ENCODE measurements at regions not wholly inside any gene's neighbourhood (a gene's known extent, or its start where the extent isn't known, plus 50 kb on each side); places are given as distances from the start of the nearest gene placed in this dataset.
"Not testable (repeated sequence)": the region's sequence is repeated elsewhere in the genome, so short reads cannot be mapped to it uniquely, and the experiment has no call there.

- DNase-seq (ENCODE audit: low spot score); H3K36me3 Mint-ChIP-seq (ENCODE audit: low read depth); H3K4me3 Mint-ChIP-seq (ENCODE audit: low read depth); H3K27ac Mint-ChIP-seq; intact Hi-C loops (cut with micrococcal nuclease); H3K9me3 Mint-ChIP-seq: not testable (repeated sequence)
- H3K27me3 Mint-ChIP-seq (ENCODE audit: low read depth) = peaks cover 58% of the 10 kb centered on the region
- H3K4me1 Mint-ChIP-seq (ENCODE audit: low read depth) = peaks cover 32% of the 10 kb centered on the region
These were observed 658.9 kb downstream of the TMEM121 start for GRCh38 chr14:106185174-106185836.

- Mint-ChIP-seq H3K4me1 (ENCODE audit: low read depth) (peaks cover 31% of the 10 kb centered on the region), H3K4me3 (ENCODE audit: low read depth) (no peak overlapping the region), H3K36me3 (ENCODE audit: low read depth) (no peaks in the 10 kb centered on the region), H3K27me3 (ENCODE audit: low read depth) (peaks cover 55% of the 10 kb centered on the region), H3K9me3 (no peaks in the 10 kb centered on the region), H3K27ac (no peak overlapping the region)
- intact Hi-C loops (cut with micrococcal nuclease) = no loop called here
- DNase-seq (ENCODE audit: low spot score) = peak; percentile 48
These were observed 659.5 kb downstream of the TMEM121 start for GRCh38 chr14:106185837-106186233.

GRCh38 chr14:106187216-106187615 is 660.8 kb downstream of the TMEM121 start:
- Mint-ChIP-seq H3K4me1 (ENCODE audit: low read depth) (peaks cover 28% of the 10 kb centered on the region), H3K4me3 (ENCODE audit: low read depth) (no peak overlapping the region), H3K27ac (no peak overlapping the region), H3K9me3 (no peaks in the 10 kb centered on the region), H3K27me3 (ENCODE audit: low read depth) (peaks cover 55% of the 10 kb centered on the region), H3K36me3 (ENCODE audit: low read depth) (no peaks in the 10 kb centered on the region)
- DNase-seq (ENCODE audit: low spot score) = no peak
- intact Hi-C loops (cut with micrococcal nuclease) = no loop called here

GRCh38 chr14:106192701-106193100 is 666.3 kb downstream of the TMEM121 start:
- H3K36me3 Mint-ChIP-seq (ENCODE audit: low read depth); H3K4me3 Mint-ChIP-seq (ENCODE audit: low read depth); intact Hi-C loops (cut with micrococcal nuclease); H3K9me3 Mint-ChIP-seq; H3K27ac Mint-ChIP-seq; DNase-seq (ENCODE audit: low spot score): not testable (repeated sequence)
- Mint-ChIP-seq H3K4me1 (ENCODE audit: low read depth) (peaks cover 13% of the 10 kb centered on the region), H3K27me3 (ENCODE audit: low read depth) (peaks cover 45% of the 10 kb centered on the region)

- H3K36me3 Mint-ChIP-seq (ENCODE audit: low read depth); H3K27ac Mint-ChIP-seq; H3K4me3 Mint-ChIP-seq (ENCODE audit: low read depth); intact Hi-C loops (cut with micrococcal nuclease); H3K9me3 Mint-ChIP-seq: not testable (repeated sequence)
- peaks cover 47% of the 10 kb centered on the region for H3K27me3 Mint-ChIP-seq (ENCODE audit: low read depth)
- peak; percentile 49 for DNase-seq (ENCODE audit: low spot score)
- H3K4me1 Mint-ChIP-seq (ENCODE audit: low read depth) = peaks cover 24% of the 10 kb centered on the region
These were observed 670.1 kb downstream of the TMEM121 start for GRCh38 chr14:106196459-106196858.

- H3K27ac Mint-ChIP-seq; H3K4me3 Mint-ChIP-seq (ENCODE audit: low read depth); H3K36me3 Mint-ChIP-seq (ENCODE audit: low read depth); DNase-seq (ENCODE audit: low spot score); H3K9me3 Mint-ChIP-seq; intact Hi-C loops (cut with micrococcal nuclease): not testable (repeated sequence)
- peaks cover 44% of the 10 kb centered on the region for H3K27me3 Mint-ChIP-seq (ENCODE audit: low read depth)
- H3K4me1 Mint-ChIP-seq (ENCODE audit: low read depth) = peaks cover 24% of the 10 kb centered on the region
These were observed 670.9 kb downstream of the TMEM121 start for GRCh38 chr14:106197264-106197663.

- no peak for DNase-seq (ENCODE audit: low spot score)
- Mint-ChIP-seq H3K27ac (no peak overlapping the region), H3K9me3 (no peaks in the 10 kb centered on the region), H3K27me3 (ENCODE audit: low read depth) (peaks cover 47% of the 10 kb centered on the region), H3K4me1 (ENCODE audit: low read depth) (peaks cover 16% of the 10 kb centered on the region), H3K4me3 (ENCODE audit: low read depth) (no peak overlapping the region), H3K36me3 (ENCODE audit: low read depth) (no peaks in the 10 kb centered on the region)
- intact Hi-C loops (cut with micrococcal nuclease) = no loop called here
These were observed 672.7 kb downstream of the TMEM121 start for GRCh38 chr14:106199097-106199496.

GRCh38 chr14:106200541-106201315 is 674.3 kb downstream of the TMEM121 start:
- H3K4me1 Mint-ChIP-seq (ENCODE audit: low read depth) = peaks cover 16% of the 10 kb centered on the region

GRCh38 chr14:106201376-106201775 is 675.0 kb downstream of the TMEM121 start:
- H3K4me3 Mint-ChIP-seq (ENCODE audit: low read depth) = no peak overlapping the region
- no peaks in the 10 kb centered on the region for H3K9me3 Mint-ChIP-seq
- DNase-seq (ENCODE audit: low spot score) = no peak
- no peaks in the 10 kb centered on the region for H3K36me3 Mint-ChIP-seq (ENCODE audit: low read depth)
- intact Hi-C loops (cut with micrococcal nuclease) = no loop called here
- peaks cover 44% of the 10 kb centered on the region for H3K27me3 Mint-ChIP-seq (ENCODE audit: low read depth)
- peaks cover 13% of the 10 kb centered on the region for H3K4me1 Mint-ChIP-seq (ENCODE audit: low read depth)
- H3K27ac Mint-ChIP-seq = no peak overlapping the region

More at GRCh38 chr14:106200541-106201315, 674.3 kb downstream of the TMEM121 start:
- intact Hi-C loops (cut with micrococcal nuclease) = no loop called here
- Mint-ChIP-seq H3K36me3 (ENCODE audit: low read depth) (no peaks in the 10 kb centered on the region), H3K27me3 (ENCODE audit: low read depth) (peaks cover 41% of the 10 kb centered on the region), H3K27ac (no peak overlapping the region), H3K9me3 (no peaks in the 10 kb centered on the region), H3K4me3 (ENCODE audit: low read depth) (no peak overlapping the region)
- peak; percentile 13 for DNase-seq (ENCODE audit: low spot score)

GRCh38 chr14:106203438-106203837 is 677.1 kb downstream of the TMEM121 start:
- Mint-ChIP-seq H3K4me3 (ENCODE audit: low read depth) (no peak overlapping the region), H3K9me3 (no peaks in the 10 kb centered on the region), H3K27me3 (ENCODE audit: low read depth) (peaks cover 51% of the 10 kb centered on the region), H3K4me1 (ENCODE audit: low read depth) (peaks cover 11% of the 10 kb centered on the region), H3K27ac (no peak overlapping the region), H3K36me3 (ENCODE audit: low read depth) (no peaks in the 10 kb centered on the region)
- DNase-seq (ENCODE audit: low spot score) = no peak
- intact Hi-C loops (cut with micrococcal nuclease) = no loop called here

- no peak overlapping the region for H3K4me3 Mint-ChIP-seq (ENCODE audit: low read depth)
- no peak for DNase-seq (ENCODE audit: low spot score)
- peaks cover 11% of the 10 kb centered on the region for H3K4me1 Mint-ChIP-seq (ENCODE audit: low read depth)
- peaks cover 53% of the 10 kb centered on the region for H3K27me3 Mint-ChIP-seq (ENCODE audit: low read depth)
- H3K9me3 Mint-ChIP-seq = no peaks in the 10 kb centered on the region
- H3K27ac Mint-ChIP-seq = no peak overlapping the region
- intact Hi-C loops (cut with micrococcal nuclease) = no loop called here
- H3K36me3 Mint-ChIP-seq (ENCODE audit: low read depth) = no peaks in the 10 kb centered on the region
These were observed 677.7 kb downstream of the TMEM121 start for GRCh38 chr14:106204063-106204462.

- Mint-ChIP-seq H3K4me1 (ENCODE audit: low read depth) (no peaks in the 10 kb centered on the region), H3K27me3 (ENCODE audit: low read depth) (peaks cover 36% of the 10 kb centered on the region), H3K9me3 (no peaks in the 10 kb centered on the region), H3K4me3 (ENCODE audit: low read depth) (no peak overlapping the region), H3K27ac (no peak overlapping the region), H3K36me3 (ENCODE audit: low read depth) (no peaks in the 10 kb centered on the region)
- intact Hi-C loops (cut with micrococcal nuclease) = no loop called here
- no peak for DNase-seq (ENCODE audit: low spot score)
These were observed 680.9 kb downstream of the TMEM121 start for GRCh38 chr14:106207316-106207715.

- intact Hi-C loops (cut with micrococcal nuclease) = no loop called here
- peaks cover 34% of the 10 kb centered on the region for H3K27me3 Mint-ChIP-seq (ENCODE audit: low read depth)
These were observed 682.4 kb downstream of the TMEM121 start for GRCh38 chr14:106208794-106209193.

More at GRCh38 chr14:106208794-106209193, 682.4 kb downstream of the TMEM121 start:
- H3K36me3 Mint-ChIP-seq (ENCODE audit: low read depth) = no peaks in the 10 kb centered on the region
- no peak overlapping the region for H3K27ac Mint-ChIP-seq
- DNase-seq (ENCODE audit: low spot score) = no peak
- no peaks in the 10 kb centered on the region for H3K9me3 Mint-ChIP-seq
- no peak overlapping the region for H3K4me3 Mint-ChIP-seq (ENCODE audit: low read depth)
- H3K4me1 Mint-ChIP-seq (ENCODE audit: low read depth) = no peaks in the 10 kb centered on the region

Measured in activated T-helper 2 cell treated with anti-CD3 and anti-CD28 coated beads, Interferon-gamma antibody, Interleukin-2, Interleukin-4, amounts not matched to agents 10 μg/mL and 5 μg/mL and 100 μg/mL, durations not matched to agents 14 hours and 24 hours and 36 hours (primary cell).